Omental fat pad (tissue), 3 donors: ENCODE measurements at regions not wholly inside any gene's neighbourhood (a gene's known extent, or its start where the extent isn't known, plus 50 kb on each side); places are given as distances from the start of the nearest gene placed in this dataset.

ENCODE experiments used
- ATAC-seq: fragments of 150-250 bp; one replicate; pipeline ENCODE4 v1.9.1; 2016; ENCODE audit warnings: mild to moderate bottlenecking, moderate library complexity; ENCODE audit not compliant: low FRiP score
- DNase-seq: peaks from one replicate; pipeline ENCODE4 v3.0.0-alpha.2; 2019; ENCODE audit warnings: low spot score
- CTCF ChIP-seq, 3 donors: fragments of 450-650 bp; IDR thresholded peaks; one replicate each; pipeline ENCODE4 v1.5.1; 2016 to 2017; ENCODE audit warnings: antibody characterized with exemption in 3 of 3, mild to moderate bottlenecking in 3 of 3, moderate library complexity in 2 of 3

GRCh38 chr2:12607971-12608370, 108.8 kb upstream of the TRIB2 start:
- no peak for DNase-seq
- ATAC-seq = no peak
- TF ChIP-seq CTCF (IDR thresholded peaks at IDR 0.05) = no peak

- DNase-seq (no peak), ATAC-seq (no peak)
- no peak for TF ChIP-seq CTCF (IDR thresholded peaks at IDR 0.05)
Measured at GRCh38 chr2:12610314-12610713, 106.4 kb upstream of the TRIB2 start.

GRCh38 chr2:12612168-12612567, 104.6 kb upstream of the TRIB2 start:
- DNase-seq (no peak), ATAC-seq (no peak)

GRCh38 chr2:12612671-12613070, 104.1 kb upstream of the TRIB2 start:
- TF ChIP-seq CTCF (IDR thresholded peaks at IDR 0.05) = no peak
- ATAC-seq = no peak

More at GRCh38 chr2:12612168-12612567, 104.6 kb upstream of the TRIB2 start:
- TF ChIP-seq CTCF (IDR thresholded peaks at IDR 0.05) = no peak

GRCh38 chr2:12613137-12613835, 103.5 kb upstream of the TRIB2 start:
- ATAC-seq (no peak), DNase-seq (no peak)
- no peak for TF ChIP-seq CTCF (IDR thresholded peaks at IDR 0.05)

More at GRCh38 chr2:12612671-12613070, 104.1 kb upstream of the TRIB2 start:
- no peak for DNase-seq

- DNase-seq = no peak
- TF ChIP-seq CTCF (IDR thresholded peaks at IDR 0.05) = no peak
- ATAC-seq = no peak
Measured at GRCh38 chr2:12615509-12615908, 101.2 kb upstream of the TRIB2 start.

GRCh38 chr2:12616456-12617156, 100.1 kb upstream of the TRIB2 start:
- ATAC-seq (no peak), DNase-seq (no peak)
- no peak for TF ChIP-seq CTCF (IDR thresholded peaks at IDR 0.05)
